BLaER1 (cell line): ENCODE measurements at regions not wholly inside any gene's neighbourhood (a gene's known extent, or its start where the extent isn't known, plus 50 kb on each side); places are given as distances from the start of the nearest gene placed in this dataset.

Experiments used
- H3K27ac ChIP-seq: shearing (Covaris generic); formaldehyde crosslinking; 2 replicates; pipeline ENCODE4 v1.8.1; 2022
- H3K27me3 ChIP-seq: shearing (Covaris generic); formaldehyde crosslinking; 2 replicates; pipeline ENCODE4 v1.8.1; 2022
- H3K36me3 ChIP-seq: shearing (Covaris generic); formaldehyde crosslinking; 2 replicates; pipeline ENCODE4 v1.8.1; 2022
- H3K4me1 ChIP-seq: shearing (Covaris generic); formaldehyde crosslinking; 2 replicates; pipeline ENCODE4 v1.8.1; 2022
- H3K4me2 ChIP-seq: shearing (Covaris generic); formaldehyde crosslinking; 2 replicates; pipeline ENCODE4 v1.8.1; 2022
- H3K4me3 ChIP-seq: shearing (Covaris generic); formaldehyde crosslinking; 2 replicates; pipeline ENCODE4 v1.8.1; 2022
- H3K9ac ChIP-seq: shearing (Covaris generic); formaldehyde crosslinking; 2 replicates; pipeline ENCODE4 v1.8.1; 2022
- H3K9me3 ChIP-seq: shearing (Covaris generic); formaldehyde crosslinking; 2 replicates; pipeline ENCODE4 v1.8.1; 2022
- H4K20me1 ChIP-seq: shearing (Covaris generic); formaldehyde crosslinking; 2 replicates; pipeline ENCODE4 v1.8.1; 2022
- Cebpa-rat ChIP-seq: shearing (Covaris generic); IDR thresholded peaks from 2 replicates; pipeline ENCODE4 v1.8.1; 2022

DNA sequence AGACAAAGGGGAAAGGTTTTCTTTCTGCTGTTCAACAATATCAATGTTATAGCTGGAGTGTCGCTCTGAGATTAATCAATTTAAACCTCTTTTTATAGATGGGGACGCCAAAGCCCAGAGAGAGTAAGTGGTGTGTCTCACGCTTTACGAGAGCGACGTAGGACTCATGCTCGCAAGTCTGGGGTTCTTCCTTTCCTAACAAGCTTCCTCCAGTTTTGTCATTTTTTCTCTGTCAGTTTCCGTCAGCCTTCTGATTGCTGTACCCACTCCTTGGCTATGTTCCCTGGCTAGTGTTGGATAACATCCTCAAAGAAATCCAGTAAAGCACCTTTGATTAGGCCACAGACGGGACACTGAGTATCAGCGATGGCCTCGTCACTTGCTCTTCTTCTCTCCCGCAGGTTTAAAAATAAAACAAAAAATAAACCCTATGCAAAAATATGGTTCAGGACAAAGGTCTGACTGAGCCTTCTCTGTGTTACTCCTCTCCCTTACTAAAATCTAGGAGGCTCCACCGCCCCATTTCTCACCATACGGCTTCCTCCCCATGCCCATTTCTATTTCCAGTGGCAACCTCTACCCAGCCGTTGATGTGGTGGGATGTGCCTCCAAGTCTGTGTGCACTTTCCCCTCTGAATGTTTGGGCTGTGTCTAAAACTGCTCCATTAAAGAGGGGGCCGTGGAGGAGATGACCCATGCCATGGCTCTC is 172.7 kb upstream of the PARP11 start:
- peaks cover 17% of the 10 kb centered on the region for H3K4me1 ChIP-seq
- no peaks in the 10 kb centered on the region for H4K20me1 ChIP-seq
- H3K9me3 ChIP-seq, result no peaks in the 10 kb centered on the region
- H3K4me2 ChIP-seq, result peak overlapping the region; percentile 67
- TF ChIP-seq Cebpa-rat, result no peak
- H3K27me3 ChIP-seq, result no peaks in the 10 kb centered on the region
- no peak overlapping the region for H3K4me3 ChIP-seq
- no peak overlapping the region for H3K27ac ChIP-seq
- H3K36me3 ChIP-seq, result no peaks in the 10 kb centered on the region
- H3K9ac ChIP-seq, result no peak overlapping the region

DNA sequence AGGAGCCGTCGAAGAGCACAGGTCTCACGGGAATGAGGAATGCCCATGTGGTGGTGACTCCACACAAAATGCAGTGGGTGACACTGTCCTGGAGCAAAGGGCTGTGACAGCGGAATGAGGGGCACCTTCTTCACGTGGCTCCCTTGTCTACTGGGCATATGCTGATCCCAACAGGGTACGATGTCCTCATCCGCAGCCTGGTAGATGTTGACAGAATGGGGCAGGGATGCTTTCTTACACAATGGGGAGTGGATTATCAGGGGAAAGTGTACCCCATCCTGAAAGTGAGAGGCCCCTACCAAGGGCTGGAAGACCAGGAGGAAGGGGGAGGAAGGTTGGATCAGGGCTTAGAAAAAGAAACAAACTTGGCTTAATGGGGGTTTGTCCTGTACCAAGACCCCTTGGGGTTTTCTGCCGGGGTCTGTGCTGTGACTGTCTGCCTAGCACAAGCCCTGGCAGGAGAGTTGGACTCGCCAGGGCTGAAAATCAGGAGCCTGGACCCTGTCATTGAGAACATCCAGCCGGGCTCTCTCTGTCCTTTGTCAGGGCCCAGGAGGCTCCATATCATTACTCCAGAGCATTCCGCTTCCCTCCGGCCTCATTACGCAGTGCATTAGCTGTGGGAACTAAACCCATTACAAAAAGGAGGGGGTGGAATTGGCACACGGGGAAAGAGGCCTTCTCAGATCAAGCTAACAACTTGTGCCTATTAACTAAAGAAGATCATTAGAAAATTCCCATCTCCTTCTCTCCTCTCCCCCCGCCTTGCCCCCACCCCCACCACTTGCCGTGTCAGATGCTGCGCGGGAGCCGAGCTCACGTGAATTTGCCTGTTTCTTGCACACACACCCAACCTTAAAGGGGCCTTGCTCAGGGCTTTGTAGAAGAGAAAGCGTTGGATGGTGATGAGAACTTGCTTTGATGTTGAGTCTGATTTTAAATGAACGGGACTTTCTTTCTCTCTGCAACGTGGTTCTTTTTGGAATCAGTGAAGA is 171.8 kb upstream of the PARP11 start:
- no peak for TF ChIP-seq Cebpa-rat
- no peaks in the 10 kb centered on the region for H3K36me3 ChIP-seq
- H4K20me1 ChIP-seq, result no peaks in the 10 kb centered on the region
- H3K27ac ChIP-seq, result no peak overlapping the region
- no peak overlapping the region for H3K9ac ChIP-seq
- no peaks in the 10 kb centered on the region for H3K27me3 ChIP-seq
- peaks cover 17% of the 10 kb centered on the region for H3K4me1 ChIP-seq
- H3K4me2 ChIP-seq, result no peak overlapping the region
- no peak overlapping the region for H3K4me3 ChIP-seq
- H3K9me3 ChIP-seq, result no peaks in the 10 kb centered on the region

DNA sequence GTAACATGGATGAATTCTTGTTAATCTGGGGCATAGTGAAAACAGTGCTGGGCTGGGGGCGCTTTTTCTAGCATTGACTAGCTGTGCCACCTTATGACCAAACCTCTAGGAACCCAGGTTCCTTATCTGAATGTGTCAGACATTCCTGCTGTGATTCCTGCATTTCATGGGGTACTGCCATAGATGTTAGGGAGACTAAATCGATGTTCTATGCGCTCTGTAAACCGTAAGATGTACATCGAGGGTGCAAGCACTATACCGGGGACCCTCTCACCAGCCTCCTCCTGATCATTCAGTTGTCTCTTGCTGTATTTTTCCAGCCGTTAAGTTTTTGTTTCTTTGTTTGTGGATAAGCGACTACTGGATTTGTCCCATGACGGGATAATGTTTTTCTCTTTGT is 170.9 kb upstream of the PARP11 start:
- H3K27me3 ChIP-seq, result no peaks in the 10 kb centered on the region
- no peaks in the 10 kb centered on the region for H3K36me3 ChIP-seq
- H3K4me2 ChIP-seq, result no peak overlapping the region
- H3K9ac ChIP-seq, result no peak overlapping the region
- H3K4me1 ChIP-seq, result peaks cover 20% of the 10 kb centered on the region
- H3K4me3 ChIP-seq, result no peak overlapping the region
- no peaks in the 10 kb centered on the region for H3K9me3 ChIP-seq
- H4K20me1 ChIP-seq, result no peaks in the 10 kb centered on the region
- H3K27ac ChIP-seq, result no peak overlapping the region
- no peak for TF ChIP-seq Cebpa-rat

DNA sequence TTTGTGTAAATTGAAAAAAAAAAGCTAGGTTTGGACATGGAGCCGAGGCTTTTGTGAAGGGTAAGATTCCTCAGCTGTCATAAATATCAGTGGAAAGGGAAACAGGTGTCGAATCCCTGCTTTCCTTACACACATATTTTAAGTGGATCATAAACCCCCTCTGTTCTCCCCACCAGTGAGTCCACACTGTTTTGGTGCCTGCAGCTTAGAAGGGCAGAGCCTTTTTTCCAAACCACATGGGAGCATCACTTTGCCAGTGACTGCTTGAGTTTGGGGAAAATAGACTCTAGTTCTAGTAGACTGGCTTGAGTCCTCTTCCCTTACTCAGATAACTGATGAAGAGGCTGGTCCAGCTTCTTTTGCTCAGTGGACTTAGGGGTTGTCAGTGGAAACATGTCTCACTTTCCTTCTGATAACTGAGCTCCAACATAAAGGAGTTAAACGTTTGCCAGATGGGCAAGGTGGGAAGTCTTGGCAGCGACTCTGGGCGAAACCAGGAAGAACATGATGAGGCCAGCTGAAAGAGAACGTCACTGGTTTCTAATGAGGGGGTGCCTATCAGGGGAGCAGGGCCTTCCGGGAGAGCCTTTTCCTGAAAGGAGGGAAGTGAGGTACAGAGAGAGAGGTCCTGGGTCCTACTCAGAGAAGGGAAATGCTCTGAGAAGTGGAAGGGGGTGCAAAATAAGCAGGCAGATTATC is 168.1 kb upstream of the PARP11 start:
- Histone ChIP-seq H3K9ac (no peak overlapping the region), H3K9me3 (no peaks in the 10 kb centered on the region), H3K36me3 (no peaks in the 10 kb centered on the region), H3K4me3 (no peak overlapping the region), H3K27me3 (no peaks in the 10 kb centered on the region), H4K20me1 (no peaks in the 10 kb centered on the region), H3K4me2 (no peak overlapping the region), H3K4me1 (peaks cover 25% of the 10 kb centered on the region), H3K27ac (no peak overlapping the region)
- TF ChIP-seq Cebpa-rat, result no peak

DNA sequence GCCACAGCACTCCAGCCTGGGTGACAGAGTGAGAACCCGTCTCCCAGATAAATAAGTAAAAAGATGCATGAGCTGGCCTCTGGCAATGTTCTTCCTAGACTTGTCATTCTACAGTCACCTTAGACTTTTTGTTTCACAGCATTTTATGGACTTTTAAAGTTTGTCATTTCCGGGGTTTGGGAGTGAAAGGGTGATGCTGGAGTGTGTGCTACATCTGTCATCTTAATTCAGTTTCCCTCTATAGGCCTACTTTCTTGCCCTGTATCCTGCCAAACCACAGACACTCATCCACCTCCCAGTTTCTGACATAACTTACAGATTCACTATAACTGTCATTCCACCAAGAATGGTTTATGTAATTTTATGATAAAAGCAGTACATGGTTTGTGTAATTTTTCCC is 166.7 kb upstream of the PARP11 start:
- no peak overlapping the region for H3K27ac ChIP-seq
- no peaks in the 10 kb centered on the region for H3K9me3 ChIP-seq
- no peaks in the 10 kb centered on the region for H3K27me3 ChIP-seq

DNA sequence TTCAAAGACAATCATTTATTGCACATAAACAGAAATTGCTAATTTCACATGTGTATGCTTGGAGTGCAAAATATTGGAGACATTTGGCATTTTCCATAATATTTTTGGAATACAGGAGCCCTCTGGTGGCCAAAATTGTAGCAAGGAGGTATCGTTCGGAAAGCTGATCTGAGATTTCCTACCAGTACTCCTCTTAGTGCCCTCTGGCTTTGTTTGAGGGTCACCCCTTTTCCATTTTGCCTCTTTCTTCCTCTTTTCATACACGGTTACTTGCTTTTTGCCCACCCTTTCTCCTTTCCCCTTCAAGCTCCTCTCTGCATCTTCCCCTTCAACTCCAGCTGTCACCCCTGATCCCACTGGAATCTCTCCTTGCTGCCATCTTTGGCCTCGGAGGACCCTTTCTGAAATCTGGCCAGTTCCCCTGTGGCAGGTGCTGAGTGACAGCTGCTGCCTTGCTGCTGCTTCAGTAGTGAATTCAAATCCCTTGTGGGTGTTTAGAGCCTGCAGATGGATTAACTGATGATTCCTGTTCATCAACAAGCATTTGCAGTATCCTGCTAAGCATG is 164.6 kb upstream of the PARP11 start:
- H3K9me3 ChIP-seq, result no peaks in the 10 kb centered on the region
- no peaks in the 10 kb centered on the region for H3K36me3 ChIP-seq
- H3K27ac ChIP-seq, result no peak overlapping the region
- no peak overlapping the region for H3K9ac ChIP-seq
- no peak for TF ChIP-seq Cebpa-rat
- H3K4me2 ChIP-seq, result peak overlapping the region; percentile 46
- H4K20me1 ChIP-seq, result no peaks in the 10 kb centered on the region
- peaks cover 18% of the 10 kb centered on the region for H3K4me1 ChIP-seq
- H3K27me3 ChIP-seq, result no peaks in the 10 kb centered on the region
- H3K4me3 ChIP-seq, result no peak overlapping the region

More for the DNA sequence above, 166.7 kb upstream of the PARP11 start:
- Histone ChIP-seq H3K36me3 (no peaks in the 10 kb centered on the region), H3K9ac (no peak overlapping the region), H3K4me3 (no peak overlapping the region), H3K4me1 (peaks cover 18% of the 10 kb centered on the region), H3K4me2 (no peak overlapping the region), H4K20me1 (no peaks in the 10 kb centered on the region)
- TF ChIP-seq Cebpa-rat, result no peak

DNA sequence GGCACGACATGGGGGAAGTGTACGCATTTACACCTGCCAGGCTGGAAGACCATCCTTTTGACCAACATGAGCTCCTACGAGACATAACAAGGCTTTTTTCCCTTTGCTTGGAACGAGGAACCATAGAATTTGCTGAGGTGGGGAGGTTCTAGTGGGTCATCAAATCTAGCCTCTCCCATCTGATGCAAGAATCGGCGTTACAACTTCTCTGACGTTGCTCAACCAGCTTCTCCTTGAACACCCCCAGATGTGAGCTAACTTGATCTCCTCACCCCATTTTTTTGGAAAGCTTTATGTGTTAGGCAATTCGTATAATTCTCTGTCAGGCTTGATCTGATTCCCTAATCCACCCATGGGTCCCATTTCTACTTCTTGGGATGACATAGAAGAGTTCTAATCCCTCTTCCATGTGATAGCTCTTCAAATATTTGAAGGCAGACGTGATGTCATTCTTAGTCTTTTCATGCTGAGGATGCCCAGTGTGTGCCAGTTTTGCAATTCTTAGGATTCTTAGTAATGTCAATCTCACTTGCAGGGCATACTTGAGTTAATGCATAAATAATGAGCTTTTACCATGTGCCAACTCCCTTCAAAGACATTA is 163.6 kb upstream of the PARP11 start:
- no peak for TF ChIP-seq Cebpa-rat
- no peaks in the 10 kb centered on the region for H3K9me3 ChIP-seq
- H3K4me3 ChIP-seq, result no peak overlapping the region
- H4K20me1 ChIP-seq, result no peaks in the 10 kb centered on the region
- no peak overlapping the region for H3K4me2 ChIP-seq
- H3K27me3 ChIP-seq, result 0 out of 2 replicates have a peak, but pooled peaks cover 5% of the 10 kb centered on the region
- no peaks in the 10 kb centered on the region for H3K36me3 ChIP-seq
- H3K27ac ChIP-seq, result no peak overlapping the region
- H3K4me1 ChIP-seq, result peaks cover 18% of the 10 kb centered on the region
- H3K9ac ChIP-seq, result no peak overlapping the region

DNA sequence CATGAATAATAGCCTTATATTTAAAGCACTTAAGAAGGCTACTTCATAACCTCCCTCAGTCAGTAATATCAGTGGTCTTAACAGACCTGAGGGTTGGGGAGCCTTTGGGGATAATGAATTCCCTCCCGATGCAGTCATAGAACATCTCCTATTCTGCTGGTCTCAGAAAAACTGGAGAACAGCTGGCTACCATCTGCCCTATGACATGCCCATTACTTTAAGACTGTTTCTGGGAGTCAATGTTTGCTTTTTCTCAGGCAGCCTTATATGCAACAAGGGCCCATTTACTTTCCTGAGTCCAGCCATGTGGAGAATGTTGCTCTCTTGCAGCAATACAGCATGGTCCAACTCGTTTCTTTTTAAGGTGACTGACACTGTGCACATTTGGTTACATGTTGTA is 161.7 kb upstream of the PARP11 start:
- no peak overlapping the region for H3K9ac ChIP-seq
- no peak overlapping the region for H3K4me2 ChIP-seq
- no peak overlapping the region for H3K27ac ChIP-seq
- H4K20me1 ChIP-seq, result no peaks in the 10 kb centered on the region
- H3K27me3 ChIP-seq, result peaks cover 20% of the 10 kb centered on the region
- H3K4me3 ChIP-seq, result no peak overlapping the region
- H3K4me1 ChIP-seq, result peaks cover 22% of the 10 kb centered on the region
- TF ChIP-seq Cebpa-rat, result no peak
- no peaks in the 10 kb centered on the region for H3K36me3 ChIP-seq
- H3K9me3 ChIP-seq, result no peaks in the 10 kb centered on the region

DNA sequence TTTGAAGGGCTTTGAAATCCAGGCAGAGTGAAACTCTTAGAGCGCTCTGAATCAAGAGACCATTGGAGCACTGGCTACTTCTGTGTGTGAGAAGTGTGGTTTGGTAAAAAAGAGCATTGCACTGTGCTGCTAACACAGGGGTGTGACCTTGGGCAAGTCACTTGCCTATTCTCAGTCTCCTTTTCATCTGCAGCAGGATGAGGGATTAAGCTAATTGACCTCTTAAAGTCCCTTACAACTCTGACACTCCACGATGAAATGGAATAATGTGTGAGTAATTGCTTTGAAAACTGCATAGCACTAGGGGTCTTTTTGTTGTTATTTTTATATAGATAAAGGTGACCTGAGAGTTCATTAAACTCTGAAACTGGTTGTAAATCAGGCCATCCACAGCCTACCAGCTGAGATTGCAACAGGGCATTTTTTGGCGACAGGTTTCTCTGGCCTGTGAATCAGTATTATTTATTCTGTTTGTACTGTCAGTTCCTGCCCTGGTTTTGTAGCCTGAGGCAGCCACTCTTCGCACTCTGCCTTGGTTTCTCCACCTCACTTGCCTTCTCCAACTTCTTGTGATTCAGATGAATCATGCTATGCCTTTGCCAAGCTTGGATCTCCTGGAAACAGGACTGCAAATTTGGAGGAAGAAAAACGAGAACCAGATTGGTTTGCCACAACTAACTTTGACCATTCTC is 159.9 kb upstream of the PARP11 start:
- Histone ChIP-seq H3K27me3 (peaks cover 20% of the 10 kb centered on the region), H3K36me3 (no peaks in the 10 kb centered on the region), H3K27ac (no peak overlapping the region), H4K20me1 (no peaks in the 10 kb centered on the region), H3K4me2 (no peak overlapping the region), H3K4me3 (no peak overlapping the region), H3K4me1 (peaks cover 8% of the 10 kb centered on the region), H3K9ac (no peak overlapping the region), H3K9me3 (no peaks in the 10 kb centered on the region)
- no peak for TF ChIP-seq Cebpa-rat
